HepG2 (cell line): ENCODE measurements at regions not wholly inside any gene's neighbourhood (a gene's known extent, or its start where the extent isn't known, plus 50 kb on each side); places are given as distances from the start of the nearest gene placed in this dataset.

Experiments used
- AHDC1 ChIP-seq: sonication (generic); formaldehyde crosslinking; IDR thresholded peaks from 2 replicates; pipeline ENCODE4 v1.5.1; 2020; ENCODE audit warnings: mild to moderate bottlenecking, missing genetic modification reagents, borderline replicate concordance
- CREB3 ChIP-seq: sonication (generic); formaldehyde crosslinking; IDR thresholded peaks from 2 replicates; pipeline ENCODE4 v1.5.0; 2020; ENCODE audit warnings: missing genetic modification reagents
- FOXM1 ChIP-seq: sonication (generic); formaldehyde crosslinking; IDR thresholded peaks from 2 replicates; pipeline ENCODE4 v1.5.0; 2020; ENCODE audit warnings: missing genetic modification reagents
- GPN1 ChIP-seq: sonication (generic); formaldehyde crosslinking; IDR thresholded peaks from 2 replicates; pipeline ENCODE4 v1.5.1; 2020; ENCODE audit warnings: missing genetic modification reagents, borderline replicate concordance
- KLF13 ChIP-seq: sonication (generic); formaldehyde crosslinking; IDR thresholded peaks from 2 replicates; pipeline ENCODE4 v1.4.0; 2020; ENCODE audit warnings: mild to moderate bottlenecking, missing genetic modification reagents
- NFE2 ChIP-seq: sonication (generic); formaldehyde crosslinking; IDR thresholded peaks from 2 replicates; pipeline ENCODE4 v1.4.0; 2020; ENCODE audit warnings: missing genetic modification reagents
- NFRKB ChIP-seq: fragments of 450-650 bp; IDR thresholded peaks from 2 replicates; pipeline ENCODE4 v1.6.1; 2017
- NR2F2 ChIP-seq: IDR thresholded peaks from 2 replicates; pipeline ENCODE4 v1.6.1; 2012; ENCODE audit warnings: low read depth, inconsistent platforms, borderline replicate concordance
- NR2F6 ChIP-seq, 2 experiments: IDR thresholded peaks; 2 replicates each; pipeline ENCODE4 v1.6.1; 2016; ENCODE audit warnings: antibody characterized with exemption in 1 of 2, mild to moderate bottlenecking in 1 of 2
- PCBP2 ChIP-seq: fragments of 200-400 bp; formaldehyde crosslinking; optimal IDR thresholded peaks from 2 replicates; pipeline ENCODE3; 2018; ENCODE audit warnings: low read length, low read depth; ENCODE audit not compliant: poor library complexity, severe bottlenecking
- SALL1 ChIP-seq: sonication (generic); formaldehyde crosslinking; IDR thresholded peaks from 2 replicates; pipeline ENCODE4 v1.8.0; 2022; ENCODE audit warnings: mild to moderate bottlenecking, missing genetic modification reagents
- ZNF549 ChIP-seq: sonication (generic); formaldehyde crosslinking; IDR thresholded peaks from 2 replicates; pipeline ENCODE4 v1.5.0; 2020; ENCODE audit warnings: missing genetic modification reagents
- ZNF674 ChIP-seq: sonication (generic); formaldehyde crosslinking; IDR thresholded peaks from 2 replicates; pipeline ENCODE4 v1.5.0; 2020; ENCODE audit warnings: low read depth, mild to moderate bottlenecking, missing genetic modification reagents
- ZNF740 ChIP-seq: sonication (generic); formaldehyde crosslinking; IDR thresholded peaks from 2 replicates; pipeline ENCODE4 v1.4.0; 2020; ENCODE audit warnings: missing genetic modification reagents
- ZNF816 ChIP-seq: sonication (generic); formaldehyde crosslinking; IDR thresholded peaks from 2 replicates; pipeline ENCODE4 v1.8.0; 2022; ENCODE audit warnings: missing genetic modification reagents, mild to moderate bottlenecking, borderline replicate concordance
- TF ChIP-seq, protein P1 (sequence below): sonication (generic); formaldehyde crosslinking; IDR thresholded peaks from 2 replicates; pipeline ENCODE4 v1.5.0; 2020; ENCODE audit warnings: missing genetic modification reagents
- TF ChIP-seq, protein P2 (sequence below): sonication (generic); formaldehyde crosslinking; IDR thresholded peaks from 2 replicates; pipeline ENCODE4 v1.5.0; 2020; ENCODE audit warnings: missing genetic modification reagents, mild to moderate bottlenecking, borderline replicate concordance
- TF ChIP-seq, protein P3 (sequence below): sonication (generic); formaldehyde crosslinking; IDR thresholded peaks from 2 replicates; pipeline ENCODE4 v1.4.0; 2020; ENCODE audit warnings: mild to moderate bottlenecking, missing genetic modification reagents
- TF ChIP-seq, protein P4 (sequence below), 2 experiments: fragments of 450-650 bp in 1 of 2; sonication (generic) in 1 of 2; formaldehyde crosslinking; IDR thresholded peaks; 2 replicates each; pipeline versions ENCODE4 v1.5.0 to v1.8.0; 2020 to 2022; ENCODE audit warnings: mild to moderate bottlenecking in 1 of 2, missing genetic modification reagents in 1 of 2

DNA sequence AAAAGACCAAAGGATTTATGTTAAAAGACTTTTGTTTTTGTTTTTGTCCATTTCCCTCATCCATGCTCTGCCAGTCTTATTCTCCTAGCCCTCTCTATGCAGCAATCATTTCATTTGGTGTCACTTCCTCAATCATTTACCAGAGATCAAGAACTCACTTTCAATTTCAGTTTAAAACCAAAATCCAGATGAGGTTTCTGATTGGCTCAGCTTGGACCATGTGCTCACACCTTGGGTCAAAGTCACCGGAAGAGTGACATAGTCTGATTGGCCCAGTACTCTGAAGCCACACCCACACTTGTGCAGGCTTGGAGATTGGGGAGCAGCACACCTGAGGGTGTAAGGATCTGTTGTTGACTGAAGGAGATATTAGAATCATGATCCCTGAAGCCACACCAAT, 79.6 kb downstream of the TLR4 start (continued):
- no peak for TF ChIP-seq AHDC1 (CRISPR knock-in tag)
- TF ChIP-seq CREB3 = no peak
- TF ChIP-seq, protein P1, sequence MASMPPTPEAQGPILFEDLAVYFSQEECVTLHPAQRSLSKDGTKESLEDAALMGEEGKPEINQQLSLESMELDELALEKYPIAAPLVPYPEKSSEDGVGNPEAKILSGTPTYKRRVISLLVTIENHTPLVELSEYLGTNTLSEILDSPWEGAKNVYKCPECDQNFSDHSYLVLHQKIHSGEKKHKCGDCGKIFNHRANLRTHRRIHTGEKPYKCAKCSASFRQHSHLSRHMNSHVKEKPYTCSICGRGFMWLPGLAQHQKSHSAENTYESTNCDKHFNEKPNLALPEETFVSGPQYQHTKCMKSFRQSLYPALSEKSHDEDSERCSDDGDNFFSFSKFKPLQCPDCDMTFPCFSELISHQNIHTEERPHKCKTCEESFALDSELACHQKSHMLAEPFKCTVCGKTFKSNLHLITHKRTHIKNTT (CRISPR knock-in tag) = no peak
- no peak for TF ChIP-seq ZNF674
- no peak for TF ChIP-seq ZNF740 (CRISPR knock-in tag)
- TF ChIP-seq ZNF816 (CRISPR knock-in tag) = no peak
- TF ChIP-seq NR2F6 (IDR thresholded peaks at IDR 0.05) = no peak
- TF ChIP-seq NR2F6 (CRISPR knock-in tag; IDR thresholded peaks at IDR 0.05) = no peak
- no peak for TF ChIP-seq ZNF549
- no peak for TF ChIP-seq SALL1 (CRISPR knock-in tag)
- no peak for TF ChIP-seq NR2F2
- TF ChIP-seq, protein P2, sequence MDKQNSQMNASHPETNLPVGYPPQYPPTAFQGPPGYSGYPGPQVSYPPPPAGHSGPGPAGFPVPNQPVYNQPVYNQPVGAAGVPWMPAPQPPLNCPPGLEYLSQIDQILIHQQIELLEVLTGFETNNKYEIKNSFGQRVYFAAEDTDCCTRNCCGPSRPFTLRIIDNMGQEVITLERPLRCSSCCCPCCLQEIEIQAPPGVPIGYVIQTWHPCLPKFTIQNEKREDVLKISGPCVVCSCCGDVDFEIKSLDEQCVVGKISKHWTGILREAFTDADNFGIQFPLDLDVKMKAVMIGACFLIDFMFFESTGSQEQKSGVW = no peak
- no peak for TF ChIP-seq NFRKB
- TF ChIP-seq, protein P3, sequence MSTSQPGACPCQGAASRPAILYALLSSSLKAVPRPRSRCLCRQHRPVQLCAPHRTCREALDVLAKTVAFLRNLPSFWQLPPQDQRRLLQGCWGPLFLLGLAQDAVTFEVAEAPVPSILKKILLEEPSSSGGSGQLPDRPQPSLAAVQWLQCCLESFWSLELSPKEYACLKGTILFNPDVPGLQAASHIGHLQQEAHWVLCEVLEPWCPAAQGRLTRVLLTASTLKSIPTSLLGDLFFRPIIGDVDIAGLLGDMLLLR (CRISPR knock-in tag) = no peak
- TF ChIP-seq GPN1 (CRISPR knock-in tag) = no peak
- TF ChIP-seq KLF13 (CRISPR knock-in tag) = no peak
- TF ChIP-seq PCBP2 = no peak
- no peak for TF ChIP-seq NFE2 (CRISPR knock-in tag)
- TF ChIP-seq, protein P4, sequence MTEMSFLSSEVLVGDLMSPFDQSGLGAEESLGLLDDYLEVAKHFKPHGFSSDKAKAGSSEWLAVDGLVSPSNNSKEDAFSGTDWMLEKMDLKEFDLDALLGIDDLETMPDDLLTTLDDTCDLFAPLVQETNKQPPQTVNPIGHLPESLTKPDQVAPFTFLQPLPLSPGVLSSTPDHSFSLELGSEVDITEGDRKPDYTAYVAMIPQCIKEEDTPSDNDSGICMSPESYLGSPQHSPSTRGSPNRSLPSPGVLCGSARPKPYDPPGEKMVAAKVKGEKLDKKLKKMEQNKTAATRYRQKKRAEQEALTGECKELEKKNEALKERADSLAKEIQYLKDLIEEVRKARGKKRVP (CRISPR knock-in tag; IDR thresholded peaks at IDR 0.05) = no peak
- TF ChIP-seq FOXM1 (CRISPR knock-in tag) = no peak
- TF ChIP-seq, all 625 proteins: peak for 0
